ENCODE measurements at regions not wholly inside any gene's neighbourhood (a gene's known extent, or its start where the extent isn't known, plus 50 kb on each side); places are given as distances from the start of the nearest gene placed in this dataset.

- no peak for TF ChIP-seq SUZ12 (IDR thresholded peaks at IDR 0.05; ENCODE audit: extremely low read depth, insufficient read depth, insufficient read length)
- no peak for TF ChIP-seq YY1 (IDR thresholded peaks at IDR 0.05; ENCODE audit: insufficient read depth, insufficient read length)
- TF ChIP-seq ZNF274 (IDR thresholded peaks at IDR 0.05; ENCODE audit: low read depth, low read length) = no peak
These were observed 143.3 kb upstream of the MB21D2 start for GRCh38 chr3:193060748-193061546.

Data from NT2/D1 (cell line).